ENCODE measurements at regions not wholly inside any gene's neighbourhood (a gene's known extent, or its start where the extent isn't known, plus 50 kb on each side); places are given as distances from the start of the nearest gene placed in this dataset.

- no peak overlapping the region for H4K91ac ChIP-seq (replicated peaks; ENCODE audit: insufficient read length, low read length)
- H3K23ac ChIP-seq (ENCODE audit: insufficient read length), result no peak overlapping the region
- H4K5ac ChIP-seq (ENCODE audit: insufficient read length, low read depth, low read length), result no peak overlapping the region
- H3K4me3 ChIP-seq (ENCODE audit: extremely low read depth in 1 of 4, insufficient read depth in 2 of 4, low read depth in 3 of 4, low read length in 4 of 4), result no peak overlapping the region
- no peaks in the 10 kb centered on the region for H3K79me2 ChIP-seq (ENCODE audit: control insufficient read depth in 1 of 2, insufficient read depth in 2 of 2, low read length in 2 of 2)
- DNase-seq (ENCODE audit: low read depth in 1 of 2, low spot score in 2 of 2), result no peak
- CTCF ChIA-PET (ENCODE audit: partially characterized antibody), result no interaction called here
- H3K27ac ChIP-seq (ENCODE audit: low read depth, low read length), result no peak overlapping the region
- no peak overlapping the region for H3K14ac ChIP-seq (ENCODE audit: insufficient read length)
- no peaks in the 10 kb centered on the region for H3K36me3 ChIP-seq (ENCODE audit: control insufficient read depth in 2 of 4, insufficient read depth in 4 of 4, low read length in 3 of 4)
- H4K20me1 ChIP-seq (replicated peaks in 1 of 2; ENCODE audit: control insufficient read depth in 1 of 2, insufficient read depth in 2 of 2, low read length in 2 of 2), result no peaks in the 10 kb centered on the region
- no peak for TF ChIP-seq POLR2A (IDR thresholded peaks at IDR 0.05; ENCODE audit: control extremely low read depth in 1 of 2, low read depth in 2 of 2, low read length in 2 of 2)
- no peak for FAIRE-seq
- no peaks in the 10 kb centered on the region for H3K4me1 ChIP-seq (replicated peaks in 1 of 4; ENCODE audit: control insufficient read depth in 3 of 4, insufficient read depth in 4 of 4, low read length in 3 of 4)
- H3K18ac ChIP-seq (ENCODE audit: extremely low read depth, low read length), result no peak overlapping the region
- no peak overlapping the region for H4K8ac ChIP-seq (ENCODE audit: extremely low read depth, insufficient read depth, low read length)
- H2AK5ac ChIP-seq (ENCODE audit: low read depth, low read length), result no peak overlapping the region
- no peak overlapping the region for H2BK5ac ChIP-seq (ENCODE audit: low read depth, low read length)
- H3K4ac ChIP-seq (replicated peaks; ENCODE audit: insufficient read length, low read depth, low read length), result no peak overlapping the region
- no peak overlapping the region for H3K9ac ChIP-seq (replicated peaks in 1 of 4; ENCODE audit: extremely low read depth in 1 of 4, low read depth in 3 of 4, low read length in 3 of 4)
- 80% methylated on average over 4 of the region's 4 CpGs; no CpG with 5 or more reads in 1 of the 2 experiments for WGBS, 2 experiments (ENCODE audit: extremely low coverage in 1 of 2, insufficient coverage in 1 of 2, insufficient read length in 1 of 2, insufficient replicate concordance in 2 of 2, low coverage in 1 of 2, low lambda C conversion rate in 2 of 2, missing lambda C conversion rate in 1 of 2)
- no peak overlapping the region for H2BK20ac ChIP-seq (ENCODE audit: low read length)
- no peak overlapping the region for H2AFZ ChIP-seq (ENCODE audit: low read length)
- POLR2A ChIA-PET (ENCODE audit: partially characterized antibody), result no interaction called here
- H3K4me2 ChIP-seq (ENCODE audit: insufficient read depth in 1 of 2, low read depth in 2 of 2, low read length in 2 of 2), result no peak overlapping the region
- H3K56ac ChIP-seq (replicated peaks; ENCODE audit: insufficient read length, low read depth, low read length), result no peak overlapping the region
- no peaks in the 10 kb centered on the region; the same call in 1 of the 2 replicates for H3K23me2 ChIP-seq (ENCODE audit: low read depth, low read length)
- H3K79me1 ChIP-seq (ENCODE audit: low read depth, low read length), result no peaks in the 10 kb centered on the region
- H3K9me3 ChIP-seq (ENCODE audit: insufficient read depth in 2 of 2, low read depth in 1 of 2, low read length in 1 of 2), result peaks cover 0 to 5% of the 10 kb centered on the region in 2 experiments; a peak in 1 of 4 replicates
- H3K27me3 ChIP-seq (replicated peaks in 1 of 4; ENCODE audit: control insufficient read depth in 3 of 4, extremely low read depth in 1 of 4, insufficient read depth in 3 of 4, low read length in 3 of 4), result no peaks in the 10 kb centered on the region
- no peak overlapping the region for H2BK120ac ChIP-seq (replicated peaks; ENCODE audit: low read depth, low read length)
- H2BK12ac ChIP-seq (ENCODE audit: low read depth, low read length), result no peak overlapping the region
- H2BK15ac ChIP-seq (ENCODE audit: low read length), result no peak overlapping the region
These were observed 156.6 kb upstream of the UBE2E2 start for GRCh38 chr3:23046536-23046935.

Data from H1 (cell line).